GM12878 (cell line): ENCODE measurements at regions not wholly inside any gene's neighbourhood (a gene's known extent, or its start where the extent isn't known, plus 50 kb on each side); places are given as distances from the start of the nearest gene placed in this dataset.

Experiments used
- POLR2A ChIP-seq: IDR thresholded peaks from 2 replicates; pipeline ENCODE4 v1.6.1; 2011; ENCODE audit warnings: low read depth, mild to moderate bottlenecking, low read length
- TF ChIP-seq, protein P1 (sequence below): fragments of 450-650 bp; IDR thresholded peaks from 2 replicates; pipeline ENCODE4 v1.6.1; 2017; ENCODE audit warnings: borderline replicate concordance

DNA sequence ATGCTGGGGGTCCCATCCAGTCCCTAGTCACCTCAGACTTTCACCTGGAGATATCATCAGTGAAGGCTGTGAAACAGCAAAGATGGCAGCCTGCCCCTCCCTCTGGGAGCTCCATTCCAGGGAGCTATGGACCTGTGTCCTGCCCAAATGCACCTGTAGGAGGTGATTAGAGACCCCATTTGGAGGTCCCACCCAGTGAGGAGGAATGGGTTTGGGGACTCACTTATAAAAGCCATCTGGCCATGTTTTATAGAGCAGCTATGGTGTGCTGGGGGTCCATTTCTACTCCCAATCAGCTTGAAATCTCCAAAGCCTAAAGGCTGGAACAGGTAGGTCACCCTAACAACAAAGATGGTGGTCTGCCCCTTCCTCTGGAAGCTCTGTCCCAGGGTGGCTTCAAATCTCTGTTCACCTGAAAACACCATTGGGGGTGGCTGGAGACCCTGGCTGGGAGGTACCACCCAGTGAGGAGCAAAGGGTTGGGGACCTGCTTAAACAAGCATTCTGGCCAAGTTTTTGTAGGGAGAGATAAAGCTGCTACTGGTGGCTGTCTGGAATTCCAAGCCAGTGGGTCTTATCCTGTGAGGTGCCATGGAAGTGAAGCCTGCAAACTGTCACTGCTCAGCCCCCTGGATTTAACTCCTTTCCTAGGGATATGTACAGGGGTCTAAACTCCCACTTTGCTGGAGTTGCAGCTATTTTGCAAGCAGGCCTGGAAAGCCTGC, 182.3 kb downstream of the RASSF9 start:
- no peak for TF ChIP-seq POLR2A
- TF ChIP-seq, protein P1, sequence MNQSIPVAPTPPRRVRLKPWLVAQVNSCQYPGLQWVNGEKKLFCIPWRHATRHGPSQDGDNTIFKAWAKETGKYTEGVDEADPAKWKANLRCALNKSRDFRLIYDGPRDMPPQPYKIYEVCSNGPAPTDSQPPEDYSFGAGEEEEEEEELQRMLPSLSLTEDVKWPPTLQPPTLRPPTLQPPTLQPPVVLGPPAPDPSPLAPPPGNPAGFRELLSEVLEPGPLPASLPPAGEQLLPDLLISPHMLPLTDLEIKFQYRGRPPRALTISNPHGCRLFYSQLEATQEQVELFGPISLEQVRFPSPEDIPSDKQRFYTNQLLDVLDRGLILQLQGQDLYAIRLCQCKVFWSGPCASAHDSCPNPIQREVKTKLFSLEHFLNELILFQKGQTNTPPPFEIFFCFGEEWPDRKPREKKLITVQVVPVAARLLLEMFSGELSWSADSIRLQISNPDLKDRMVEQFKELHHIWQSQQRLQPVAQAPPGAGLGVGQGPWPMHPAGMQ = no peak
